HG03457 (cell line): ENCODE measurements at regions not wholly inside any gene's neighbourhood (a gene's known extent, or its start where the extent isn't known, plus 50 kb on each side); places are given as distances from the start of the nearest gene placed in this dataset.
A peak's percentile ranks its signal among the peaks of the same experiment; 100 is the strongest.
"Not testable (repeated sequence)": the region's sequence is repeated elsewhere in the genome, so short reads cannot be mapped to it uniquely, and the experiment has no call there.

ENCODE experiments used
- ATAC-seq: cut with Tn5 transposase; IDR thresholded peaks from one replicate; pipeline ENCODE4 v1.9.1; 2021; ENCODE audit warnings: moderate number of reproducible peaks; ENCODE audit not compliant: unreplicated experiment

DNA sequence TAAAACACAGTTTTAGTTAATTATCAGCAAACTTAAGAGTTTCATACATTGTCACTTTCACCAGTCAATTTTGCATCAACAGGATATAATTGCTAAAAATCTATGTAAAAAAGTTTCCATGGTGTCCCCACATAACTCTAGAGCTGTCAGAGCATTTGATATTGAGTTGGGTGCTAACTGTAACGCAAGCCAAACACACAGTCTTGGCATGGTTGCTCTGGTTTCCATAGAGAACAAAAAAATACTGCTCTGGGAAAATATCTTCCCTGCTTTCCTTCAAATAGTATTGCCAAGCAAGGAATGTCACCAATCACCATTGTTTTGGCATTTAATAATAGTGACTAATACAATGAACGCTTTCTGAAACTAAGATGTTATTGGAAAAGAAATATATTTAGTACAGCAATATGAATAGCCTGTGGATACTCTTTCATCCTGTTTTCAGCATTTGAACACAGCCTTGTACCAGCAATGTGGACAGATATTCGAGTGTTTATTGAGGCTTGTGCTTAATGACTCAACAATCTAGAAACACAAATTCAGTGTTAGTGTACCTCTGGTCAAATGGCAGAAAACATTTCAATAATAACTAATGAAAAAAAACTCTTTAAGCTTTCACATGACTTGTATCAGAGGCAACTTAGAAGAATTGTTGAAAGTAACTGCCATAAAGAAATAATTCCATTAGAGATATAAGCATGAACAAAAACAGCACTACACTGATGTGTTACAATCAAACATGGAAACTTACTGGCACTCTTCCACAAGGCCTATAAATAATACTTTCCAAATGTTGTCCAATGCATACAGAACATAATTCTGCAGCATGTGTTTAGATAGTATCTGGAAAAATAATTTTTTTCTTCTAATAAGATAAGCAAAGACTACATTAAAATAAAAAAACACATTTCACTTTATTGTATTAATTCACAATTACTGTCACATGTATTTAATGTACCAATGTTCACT is 1469.5 kb upstream of the CELF2 start:
- ATAC-seq, result no peak

DNA sequence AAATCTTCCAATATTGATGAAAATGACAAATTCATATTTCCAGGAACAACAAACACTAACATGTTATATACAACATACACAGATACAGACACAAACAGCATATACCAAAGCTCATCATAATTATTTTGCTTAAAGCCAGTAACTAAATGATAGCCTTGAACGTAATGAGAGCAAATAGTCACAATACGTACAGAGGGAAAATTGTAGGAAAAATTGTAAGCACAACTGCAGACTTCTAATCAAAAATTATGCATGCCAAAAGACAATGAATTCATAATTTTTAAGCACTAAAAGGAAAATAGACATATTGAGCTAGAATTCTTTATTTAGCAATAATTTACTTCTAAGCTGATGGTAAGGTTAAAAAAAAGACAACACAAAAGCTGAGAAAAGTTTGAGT is 1466.9 kb upstream of the CELF2 start:
- ATAC-seq, result no peak

DNA sequence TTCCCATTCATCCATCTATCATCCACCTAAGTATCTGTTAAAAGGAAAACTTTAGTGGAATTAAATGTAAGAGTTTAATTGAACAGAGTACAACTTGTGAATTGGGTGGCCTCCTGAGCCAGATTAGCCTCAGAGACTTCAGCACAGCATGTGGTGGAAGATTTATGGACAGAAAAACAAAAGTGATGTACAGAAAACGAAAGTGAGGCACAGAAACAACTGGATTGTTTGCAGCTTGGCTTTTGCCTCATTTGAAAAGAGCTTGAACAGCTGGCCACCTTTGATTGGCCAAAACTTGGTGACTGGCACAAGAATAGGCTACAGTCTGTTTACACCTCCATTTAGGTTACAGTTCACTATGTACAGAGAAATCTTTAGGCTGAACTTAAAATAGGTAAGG is 1463.4 kb upstream of the CELF2 start:
- no peak for ATAC-seq

DNA sequence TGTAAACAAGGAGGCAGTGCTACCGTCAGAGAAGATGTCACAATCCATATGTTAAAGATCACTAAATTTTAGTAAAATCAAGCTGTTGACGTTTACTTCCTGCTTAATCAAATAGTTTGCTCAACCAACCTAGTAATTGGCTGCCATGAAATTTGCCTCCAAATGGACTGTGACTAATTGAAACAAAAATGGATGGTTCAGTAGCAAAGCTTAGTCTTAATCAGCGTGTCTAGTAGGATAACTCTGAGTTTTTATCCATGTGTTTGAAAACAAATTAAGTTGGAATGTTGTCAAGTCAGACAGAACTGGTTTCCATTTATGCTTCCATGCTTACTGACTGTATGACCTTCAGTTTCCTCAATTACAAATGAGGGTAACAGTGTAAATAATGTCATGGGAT is 1456.7 kb upstream of the CELF2 start:
- ATAC-seq, result no peak

DNA sequence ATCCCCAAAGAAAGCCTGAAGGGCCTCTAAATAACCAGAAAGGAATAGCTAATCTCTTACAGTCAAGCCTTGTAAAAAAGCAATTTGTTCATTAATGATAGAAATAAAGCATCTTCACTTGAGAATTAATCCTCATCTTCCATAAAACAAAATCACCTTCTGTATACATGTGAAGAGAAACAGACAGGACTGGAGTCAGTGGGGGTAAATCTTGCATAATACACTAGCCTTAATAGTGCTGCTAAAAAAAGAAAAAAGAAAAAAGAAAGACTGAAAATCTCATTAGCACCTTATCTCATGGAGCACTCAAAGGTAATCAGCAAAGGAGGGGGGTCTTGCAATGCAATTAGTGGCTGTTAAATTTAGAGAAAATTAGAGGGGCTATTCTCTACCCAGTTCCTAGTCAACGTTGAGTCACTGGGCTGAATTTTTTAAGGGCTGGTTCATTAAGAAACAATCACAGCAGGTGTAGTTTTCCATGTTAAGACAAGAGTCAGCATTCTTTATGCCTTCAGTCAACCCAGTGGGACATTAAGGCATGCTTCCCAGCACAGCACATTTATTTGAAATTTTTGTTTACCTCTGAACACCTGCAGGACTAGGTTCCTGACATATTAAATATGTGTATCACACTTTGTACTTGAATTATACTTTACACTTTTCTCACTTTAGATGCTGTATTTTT is 1455.7 kb upstream of the CELF2 start:
- no peak for ATAC-seq

DNA sequence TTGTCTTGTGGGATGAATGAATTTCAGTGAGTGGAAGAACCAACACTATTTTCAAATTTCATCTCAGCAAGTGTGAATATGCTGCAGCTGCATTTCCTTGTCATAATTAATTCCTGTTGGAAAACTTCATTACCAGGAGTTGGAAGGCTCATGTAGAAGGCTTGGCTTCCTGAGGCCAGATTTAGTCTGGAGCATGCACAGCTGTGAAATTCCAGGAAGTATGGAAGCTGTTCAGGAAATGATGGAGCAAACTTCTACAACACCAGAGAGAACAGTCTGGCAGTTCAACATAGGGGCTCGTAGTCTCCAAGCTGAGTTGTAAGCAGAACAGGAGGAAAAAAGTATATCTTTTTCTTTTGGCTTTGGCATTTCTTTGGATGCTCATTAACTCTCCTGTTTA is 1439.9 kb upstream of the CELF2 start:
- ATAC-seq, result no peak

DNA sequence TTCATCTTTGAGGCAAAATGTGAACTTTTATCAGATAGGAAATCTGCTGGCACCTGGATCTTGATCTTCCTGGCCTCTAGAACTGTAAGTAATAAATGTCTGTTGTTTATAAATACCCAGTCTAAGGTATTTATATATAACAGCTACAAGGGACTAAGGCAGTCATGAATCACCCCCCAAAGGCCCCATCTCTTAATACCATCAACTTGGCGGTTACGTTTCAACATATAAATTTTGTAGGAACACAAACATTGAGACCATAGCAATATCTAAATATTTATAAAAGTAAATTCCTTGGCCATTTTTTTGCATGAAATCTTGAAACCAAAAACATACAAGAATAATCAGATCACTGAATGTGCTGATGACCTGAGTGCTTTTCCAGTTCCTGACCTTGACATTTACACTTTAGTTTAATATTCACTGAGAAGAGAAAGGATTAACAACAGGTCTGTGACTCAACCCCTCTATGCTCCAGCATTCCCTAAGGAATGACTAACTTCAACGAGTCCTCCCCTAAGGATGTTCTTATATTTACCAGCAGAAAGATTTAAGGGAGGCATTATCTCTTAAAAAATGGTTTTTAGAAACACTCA is 1438.5 kb upstream of the CELF2 start:
- ATAC-seq, result no peak

DNA sequence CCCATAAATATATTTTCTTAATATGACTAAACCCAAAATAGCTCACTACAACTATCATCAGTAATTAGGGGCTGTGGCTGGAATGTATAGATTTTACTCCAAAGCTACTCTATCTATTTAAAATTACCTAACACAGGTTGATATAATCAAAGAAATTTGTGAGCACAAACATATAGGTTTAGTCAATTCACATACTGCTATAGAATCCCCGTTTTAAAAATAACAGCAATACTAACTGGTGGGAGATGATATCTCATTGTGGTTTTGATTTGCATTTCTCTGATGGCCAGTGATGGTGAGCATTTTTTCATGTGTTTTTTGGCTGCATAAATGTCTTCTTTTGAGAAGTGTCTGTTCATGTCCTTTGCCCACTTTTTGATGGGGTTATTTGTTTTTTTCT is 1434.9 kb upstream of the CELF2 start:
- not testable (repeated sequence) for ATAC-seq

DNA sequence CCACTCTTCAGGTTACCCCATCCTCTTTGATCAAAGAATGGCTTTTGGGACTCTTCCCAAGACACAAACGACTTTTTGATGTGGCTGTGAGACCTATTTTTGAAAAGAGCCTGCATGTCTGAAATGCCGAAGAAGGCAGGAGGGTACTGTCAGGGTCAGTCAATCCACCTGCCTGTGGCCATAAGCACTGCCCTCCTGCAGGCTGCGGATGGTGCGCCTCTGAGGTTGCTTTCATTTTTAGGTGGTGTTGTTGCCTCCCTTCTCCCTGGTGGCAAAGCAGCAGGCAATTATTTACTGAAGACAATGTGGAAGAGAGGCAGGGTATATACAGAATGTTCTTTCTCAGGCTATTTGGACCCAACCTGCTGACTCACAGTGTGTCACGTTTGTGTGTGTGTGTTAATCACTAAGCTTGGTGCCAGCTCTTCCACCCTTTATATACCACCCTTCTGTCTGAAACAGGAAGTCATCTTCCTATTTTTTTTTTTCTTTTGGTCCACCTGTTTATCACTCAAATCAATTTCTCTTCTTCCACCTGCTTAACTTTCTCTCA is 1421.2 kb upstream of the CELF2 start:
- ATAC-seq, result no peak

DNA sequence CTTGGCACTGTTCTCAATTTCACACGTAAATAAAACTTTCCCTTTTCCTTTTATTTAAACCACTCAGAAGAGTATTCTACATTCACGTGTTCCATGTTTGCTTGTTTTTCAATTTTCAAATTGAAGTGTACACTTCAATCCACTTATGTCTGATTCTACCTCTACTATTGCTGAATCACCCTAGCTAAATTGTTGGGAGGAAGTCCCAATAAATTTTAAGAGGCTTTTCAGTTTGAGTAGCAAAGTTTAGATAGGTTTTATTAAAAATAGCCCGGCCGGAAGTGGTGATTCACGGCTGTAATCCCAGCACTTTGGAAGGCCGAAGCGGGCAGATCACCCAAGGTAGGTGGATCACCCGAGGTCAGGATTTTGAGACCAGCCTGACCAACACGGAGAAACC is 1414.7 kb upstream of the CELF2 start:
- ATAC-seq, result no peak

DNA sequence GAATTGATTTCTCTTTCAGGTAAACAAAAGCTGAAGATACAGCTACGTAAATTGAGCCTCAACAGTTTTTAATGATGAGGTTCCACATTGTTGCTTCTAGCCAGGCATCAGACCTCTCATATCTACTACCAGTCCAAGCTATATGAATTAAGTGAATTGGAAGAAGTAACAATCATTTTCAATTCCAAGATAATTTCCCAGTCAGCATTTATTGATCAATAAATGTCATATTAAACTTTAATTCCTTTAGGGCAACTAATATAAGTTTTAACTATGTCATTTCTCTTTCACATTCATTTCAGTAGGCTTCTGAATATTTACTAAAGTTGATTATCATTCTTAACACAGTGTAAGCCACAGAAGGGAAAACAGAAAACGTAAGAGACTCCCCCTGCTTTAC is 1413.7 kb upstream of the CELF2 start:
- ATAC-seq, result no peak

DNA sequence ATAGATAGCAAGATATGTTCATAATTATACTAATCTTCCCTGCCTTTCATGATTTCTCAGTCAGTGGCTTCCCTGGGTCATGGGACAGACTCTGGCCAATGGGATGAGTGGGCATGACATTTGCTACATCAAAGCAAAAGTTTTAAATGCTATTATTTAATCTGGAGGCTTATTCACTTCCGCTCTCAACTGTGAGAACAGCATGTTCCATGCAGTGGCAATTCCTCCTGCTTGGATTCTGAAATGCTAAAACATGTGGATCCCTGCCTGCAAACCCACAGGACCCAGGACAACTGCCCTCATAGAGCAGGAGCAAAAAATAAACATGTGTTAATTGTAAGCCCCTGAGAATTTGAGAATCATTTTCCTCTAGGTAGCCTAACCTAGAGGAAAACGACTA is 1412.4 kb upstream of the CELF2 start:
- no peak for ATAC-seq

DNA sequence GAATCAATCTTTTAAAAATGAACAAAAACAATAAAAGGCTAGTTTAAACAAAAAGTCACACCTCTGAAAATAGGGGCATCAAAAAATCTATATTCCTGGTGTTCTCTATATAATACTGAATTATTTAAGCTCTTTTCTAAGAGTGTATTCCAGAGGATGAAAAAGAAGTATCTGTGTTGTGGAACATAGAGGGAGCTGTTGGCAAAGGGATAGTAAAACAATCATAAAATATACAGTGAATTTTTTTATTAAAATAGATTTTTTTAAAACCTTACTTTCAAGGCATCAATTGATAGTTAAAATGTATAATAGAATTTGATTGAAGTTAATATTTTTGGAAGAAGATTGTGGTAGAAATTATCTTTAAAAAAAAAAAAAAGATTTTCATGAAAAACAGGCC is 1409.1 kb upstream of the CELF2 start:
- ATAC-seq, result no peak

DNA sequence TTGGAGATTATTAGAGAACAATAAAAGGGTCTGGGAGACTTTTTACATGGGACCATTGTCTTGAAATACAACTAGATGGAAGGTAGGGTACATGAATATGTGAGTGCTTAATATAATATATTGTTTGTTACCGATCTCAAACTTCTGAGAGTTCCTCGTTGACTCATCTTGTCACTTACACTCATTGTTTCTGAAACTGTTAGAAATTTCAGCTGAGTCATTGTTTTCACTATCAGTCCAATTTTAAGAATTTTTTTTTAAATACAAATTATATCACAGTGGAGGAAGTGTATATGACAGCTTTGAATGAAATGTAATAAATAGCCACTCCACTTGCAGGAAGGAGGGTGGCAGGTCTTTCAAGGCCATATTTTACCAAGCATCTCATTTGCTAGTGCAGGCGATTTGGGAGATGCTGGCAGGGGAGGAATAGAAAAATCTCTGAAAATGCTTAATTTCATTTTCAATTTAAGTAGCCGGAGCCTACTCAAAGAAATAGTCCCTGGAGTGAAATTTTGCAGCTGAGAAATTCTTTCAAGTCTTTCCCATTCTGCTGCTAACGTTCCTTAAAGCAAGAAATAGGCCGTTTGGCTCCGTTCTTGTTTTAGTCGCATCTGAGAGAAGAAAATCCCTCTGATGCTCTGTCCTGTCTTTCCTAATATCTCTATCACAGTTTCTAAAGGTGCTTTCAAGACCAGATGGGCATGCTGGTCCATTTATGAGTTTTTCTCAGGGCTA is 1404.2 kb upstream of the CELF2 start:
- peak; percentile 73 for ATAC-seq

DNA sequence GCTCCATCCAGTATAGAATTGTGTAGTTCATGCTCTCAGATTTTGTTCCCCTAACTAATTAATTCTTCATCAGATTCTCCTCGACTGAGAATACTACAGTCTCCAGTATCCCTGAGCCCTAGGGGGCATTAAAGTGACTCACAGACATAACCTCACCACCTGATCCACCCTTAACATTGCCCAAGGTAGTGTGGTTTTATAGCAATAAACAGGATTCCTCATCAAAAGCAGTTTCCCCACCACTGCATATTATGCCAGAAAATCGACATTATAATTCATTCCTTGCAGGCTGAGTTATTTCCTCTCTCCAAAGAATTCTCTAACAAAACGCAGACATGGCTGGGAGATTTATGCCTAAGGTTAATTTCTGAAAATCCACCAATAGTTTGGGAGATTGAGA is 1402.5 kb upstream of the CELF2 start:
- ATAC-seq, result no peak

DNA sequence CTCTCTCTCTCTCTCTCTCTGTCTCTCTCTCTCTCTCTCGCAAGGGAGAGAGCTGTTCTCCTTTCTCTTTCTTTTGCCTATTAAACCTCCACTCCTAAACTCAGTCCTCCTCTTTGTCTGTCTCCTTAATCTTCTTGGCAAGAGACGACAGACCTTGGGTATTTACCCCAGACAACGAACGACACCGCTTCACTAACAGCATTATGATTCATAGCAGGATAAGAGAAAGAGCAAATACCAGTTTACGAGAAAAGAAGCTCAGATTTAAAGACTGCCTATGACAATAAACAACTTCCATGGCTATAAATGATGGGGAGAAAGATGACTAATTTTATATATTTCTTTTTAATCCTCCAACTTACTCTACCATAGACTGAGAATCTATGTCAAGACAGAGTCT is 1396.5 kb upstream of the CELF2 start:
- no peak for ATAC-seq

DNA sequence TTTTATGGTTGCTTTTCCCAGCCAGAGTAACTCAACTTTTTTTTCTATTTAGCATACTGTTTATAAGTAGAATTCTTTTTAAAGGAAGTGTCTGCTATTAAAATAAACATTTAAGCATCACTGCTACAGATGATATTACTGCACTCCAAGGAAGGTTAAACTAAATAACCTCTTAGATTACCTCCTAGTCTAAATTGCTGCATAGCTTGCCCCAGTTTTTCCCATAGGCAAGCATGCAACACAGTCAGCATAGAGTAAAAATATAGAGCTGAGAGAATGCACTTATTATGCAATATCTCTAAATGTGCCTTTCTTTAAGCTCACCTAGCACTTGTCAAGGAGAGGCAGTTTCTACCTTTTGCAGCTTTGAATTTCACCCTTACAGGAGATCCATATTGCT is 1392.4 kb upstream of the CELF2 start:
- no peak for ATAC-seq

DNA sequence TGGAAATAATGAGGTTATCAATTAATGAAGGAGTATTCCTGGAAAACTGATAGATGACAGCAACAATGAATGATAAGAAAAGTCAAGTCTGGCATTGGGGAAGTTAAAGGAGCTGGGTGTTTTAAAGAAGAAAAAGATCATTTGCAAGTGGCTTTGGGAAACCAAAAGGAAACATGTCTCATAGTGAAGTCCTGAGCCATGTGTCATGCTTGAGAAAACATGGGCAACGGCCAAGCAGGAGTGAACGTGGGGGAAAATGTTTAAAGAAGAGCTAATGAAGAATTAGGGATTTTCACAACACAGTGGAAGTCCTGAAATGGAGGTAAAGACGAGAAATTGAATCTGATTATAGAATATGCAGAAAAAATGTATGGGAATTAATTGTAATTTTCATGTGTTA is 1383.2 kb upstream of the CELF2 start:
- ATAC-seq, result no peak

DNA sequence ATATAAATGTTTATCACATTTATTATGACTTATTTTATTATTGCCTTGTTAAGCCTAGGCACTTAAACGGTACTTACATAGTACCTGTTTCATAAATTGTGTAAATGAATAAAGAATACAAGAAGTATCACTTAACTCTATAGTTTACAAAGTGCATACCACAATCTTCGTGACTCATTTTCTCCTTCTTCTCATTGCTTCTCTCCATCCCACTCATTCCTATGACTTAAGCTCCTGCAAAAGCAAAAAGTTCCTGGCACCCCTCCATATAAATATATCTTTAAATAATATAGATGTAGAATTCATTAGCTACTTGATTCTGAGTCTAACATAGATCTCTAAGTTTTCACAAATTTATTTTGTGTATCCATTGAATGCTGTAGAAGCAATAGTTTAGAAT is 1382.0 kb upstream of the CELF2 start:
- no peak for ATAC-seq

DNA sequence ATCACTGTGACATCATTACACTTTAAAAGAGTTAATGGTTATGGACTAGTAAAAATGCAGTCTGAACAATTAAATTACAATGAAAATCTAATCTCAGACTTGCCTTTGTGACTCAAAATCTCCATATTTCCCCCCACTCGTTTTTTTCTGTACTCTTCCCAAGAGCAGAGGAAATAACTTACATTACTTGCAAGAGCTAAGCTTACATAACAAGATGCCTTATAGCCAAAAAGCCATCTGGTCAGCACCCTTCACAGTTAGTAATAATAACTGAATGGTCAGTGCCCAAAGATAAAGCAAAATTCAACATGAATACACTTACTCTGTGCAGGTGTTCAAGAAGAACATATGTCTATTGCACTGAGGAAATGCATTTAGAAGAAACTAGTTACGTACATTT is 1381.5 kb upstream of the CELF2 start:
- no peak for ATAC-seq

DNA sequence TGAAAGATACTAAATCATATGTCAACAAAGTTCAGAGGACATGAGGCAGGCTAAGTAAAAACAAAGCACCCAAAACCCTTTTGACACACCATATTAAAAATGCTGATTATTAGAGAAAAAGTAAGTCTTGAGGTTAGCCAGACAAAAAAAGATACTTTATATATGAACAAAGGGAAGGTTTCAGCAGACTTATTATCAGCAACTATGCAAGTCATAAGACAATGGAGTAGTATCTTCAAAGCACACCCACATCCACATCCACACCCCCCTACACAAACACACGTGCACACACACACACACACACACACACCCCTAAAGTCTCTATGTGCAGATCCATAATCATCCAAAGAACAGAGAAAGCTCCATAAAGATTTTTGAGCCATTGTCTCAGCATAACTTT is 1373.9 kb upstream of the CELF2 start:
- ATAC-seq, result no peak
